HL-60 (cell line): ENCODE measurements at regions not wholly inside any gene's neighbourhood (a gene's known extent, or its start where the extent isn't known, plus 50 kb on each side); places are given as distances from the start of the nearest gene placed in this dataset.
A peak's percentile ranks its signal among the peaks of the same experiment; 100 is the strongest.
"Not testable (repeated sequence)": the region's sequence is repeated elsewhere in the genome, so short reads cannot be mapped to it uniquely, and the experiment has no call there.

Source experiments
- DNase-seq, 2 experiments: peaks; one replicate each; pipeline ENCODE4 v3.0.0-alpha.2; 2010 to 2020; ENCODE audit warnings: low read depth in 1 of 2, low spot score in 1 of 2
- H3K27ac ChIP-seq: fragments of 250-450 bp; sonication (Bioruptor Pico); replicated peaks from 2 replicates; pipeline ENCODE4 v1.5.1; 2020; ENCODE audit warnings: mild to moderate bottlenecking, moderate library complexity
- H3K27me3 ChIP-seq: fragments of 250-450 bp; sonication (Bioruptor Pico); 2 replicates; pipeline ENCODE4 v1.5.1; 2021; ENCODE audit warnings: mild to moderate bottlenecking, moderate library complexity; ENCODE audit not compliant: insufficient read depth, poor library complexity, severe bottlenecking
- H3K4me3 ChIP-seq: replicated peaks from 2 replicates; pipeline ENCODE4 v1.5.1; 2011; ENCODE audit warnings: mild to moderate bottlenecking, control low read depth, low read length; ENCODE audit not compliant: insufficient read depth
- GABPA ChIP-seq: IDR thresholded peaks from 2 replicates; pipeline ENCODE4 v1.6.1; 2012; ENCODE audit warnings: low read depth
- POLR2AphosphoS5 ChIP-seq: IDR thresholded peaks from 2 replicates; pipeline ENCODE4 v1.6.1; 2012; ENCODE audit warnings: low read depth
- REST ChIP-seq: IDR thresholded peaks from 2 replicates; pipeline ENCODE4 v1.6.1; 2012; ENCODE audit warnings: low read depth; ENCODE audit not compliant: insufficient replicate concordance
- SPI1 ChIP-seq: IDR thresholded peaks from 2 replicates; pipeline ENCODE4 v1.6.1; 2012; ENCODE audit warnings: low read depth, mild to moderate bottlenecking, borderline replicate concordance
- TF ChIP-seq, protein P1 (sequence below): IDR thresholded peaks from one replicate; pipeline ENCODE4 v1.5.1; 2011; ENCODE audit warnings: low read length, control low read depth, inconsistent platforms; ENCODE audit not compliant: insufficient read depth

DNA sequence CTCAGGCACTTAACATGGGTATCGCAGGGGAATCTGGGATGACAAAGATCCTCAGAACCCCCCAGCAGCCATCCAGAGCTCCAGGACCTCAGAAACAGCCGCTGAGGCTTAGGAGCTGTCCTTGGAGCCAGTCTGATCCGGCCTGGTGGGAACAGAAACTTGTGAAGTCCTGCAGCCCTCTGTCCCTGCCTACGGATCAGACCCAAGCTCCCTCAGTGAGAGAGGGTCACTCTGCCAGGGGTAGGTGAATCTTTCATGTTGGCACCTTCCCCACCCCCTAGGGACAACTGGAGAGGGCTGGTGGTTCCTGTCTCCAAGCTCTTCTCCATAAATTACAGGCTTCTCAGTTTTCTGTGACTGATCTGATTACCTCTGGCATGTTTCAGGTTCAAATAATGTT, 122.3 kb downstream of the TLR5 start:
- TF ChIP-seq SPI1, result no peak
- TF ChIP-seq POLR2AphosphoS5, result no peak
- no peak for TF ChIP-seq GABPA
- no peak for TF ChIP-seq REST
- TF ChIP-seq, protein P1, sequence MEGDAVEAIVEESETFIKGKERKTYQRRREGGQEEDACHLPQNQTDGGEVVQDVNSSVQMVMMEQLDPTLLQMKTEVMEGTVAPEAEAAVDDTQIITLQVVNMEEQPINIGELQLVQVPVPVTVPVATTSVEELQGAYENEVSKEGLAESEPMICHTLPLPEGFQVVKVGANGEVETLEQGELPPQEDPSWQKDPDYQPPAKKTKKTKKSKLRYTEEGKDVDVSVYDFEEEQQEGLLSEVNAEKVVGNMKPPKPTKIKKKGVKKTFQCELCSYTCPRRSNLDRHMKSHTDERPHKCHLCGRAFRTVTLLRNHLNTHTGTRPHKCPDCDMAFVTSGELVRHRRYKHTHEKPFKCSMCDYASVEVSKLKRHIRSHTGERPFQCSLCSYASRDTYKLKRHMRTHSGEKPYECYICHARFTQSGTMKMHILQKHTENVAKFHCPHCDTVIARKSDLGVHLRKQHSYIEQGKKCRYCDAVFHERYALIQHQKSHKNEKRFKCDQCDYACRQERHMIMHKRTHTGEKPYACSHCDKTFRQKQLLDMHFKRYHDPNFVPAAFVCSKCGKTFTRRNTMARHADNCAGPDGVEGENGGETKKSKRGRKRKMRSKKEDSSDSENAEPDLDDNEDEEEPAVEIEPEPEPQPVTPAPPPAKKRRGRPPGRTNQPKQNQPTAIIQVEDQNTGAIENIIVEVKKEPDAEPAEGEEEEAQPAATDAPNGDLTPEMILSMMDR, result no peak
- H3K27ac ChIP-seq, result no peak overlapping the region
- H3K4me3 ChIP-seq, result no peak overlapping the region
- no peaks in the 10 kb centered on the region for H3K27me3 ChIP-seq
- DNase-seq, result no peak

DNA sequence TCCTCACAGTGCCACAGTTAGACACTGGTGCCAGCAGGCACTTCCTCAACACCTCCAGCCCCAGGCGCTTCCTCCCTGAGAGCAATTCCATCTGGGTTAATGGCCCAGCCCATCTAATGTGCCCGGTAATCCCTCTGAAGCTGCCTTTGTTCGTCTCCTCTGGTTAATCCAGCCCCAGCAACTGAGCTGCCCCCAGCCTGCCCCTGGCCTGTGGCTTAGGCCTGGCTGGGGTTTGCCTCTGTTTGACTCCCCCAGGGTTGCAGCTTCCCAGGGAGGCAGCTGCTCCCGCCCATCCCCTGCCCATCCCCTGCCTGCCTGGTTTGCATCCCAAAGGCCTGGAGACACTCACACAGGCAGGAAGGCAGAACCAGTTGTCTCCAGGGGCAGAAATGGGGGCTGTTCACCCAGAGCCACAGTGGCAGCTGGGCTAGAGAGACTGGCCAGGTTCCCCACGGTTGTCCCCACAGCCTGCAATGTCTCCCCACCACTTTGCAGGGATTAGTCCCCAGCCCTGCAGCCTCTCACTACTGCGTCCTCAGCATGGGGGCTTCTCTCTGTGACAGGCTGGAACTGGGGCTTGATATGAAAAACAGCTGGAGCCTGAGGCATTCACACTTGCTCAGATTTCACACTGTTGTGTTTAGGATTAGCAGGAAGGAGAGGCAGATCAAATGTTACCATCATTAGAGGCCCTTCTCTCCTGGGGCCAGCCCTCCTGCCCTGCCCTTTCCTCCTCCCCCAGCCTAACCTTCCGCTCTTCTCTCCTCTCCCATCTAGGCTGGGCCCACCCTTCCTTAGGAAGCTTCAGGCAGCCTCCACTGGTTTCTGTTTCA, 120.2 kb downstream of the TLR5 start:
- H3K27me3 ChIP-seq, result no peaks in the 10 kb centered on the region
- no peak for TF ChIP-seq POLR2AphosphoS5
- no peak for TF ChIP-seq GABPA
- TF ChIP-seq SPI1, result 0 out of 2 replicates have a peak, but pooled peaks have one; percentile 5
- TF ChIP-seq REST, result no peak
- TF ChIP-seq, protein P1, result no peak
- DNase-seq, result no peak
- no peak overlapping the region for H3K27ac ChIP-seq
- no peak overlapping the region for H3K4me3 ChIP-seq

DNA sequence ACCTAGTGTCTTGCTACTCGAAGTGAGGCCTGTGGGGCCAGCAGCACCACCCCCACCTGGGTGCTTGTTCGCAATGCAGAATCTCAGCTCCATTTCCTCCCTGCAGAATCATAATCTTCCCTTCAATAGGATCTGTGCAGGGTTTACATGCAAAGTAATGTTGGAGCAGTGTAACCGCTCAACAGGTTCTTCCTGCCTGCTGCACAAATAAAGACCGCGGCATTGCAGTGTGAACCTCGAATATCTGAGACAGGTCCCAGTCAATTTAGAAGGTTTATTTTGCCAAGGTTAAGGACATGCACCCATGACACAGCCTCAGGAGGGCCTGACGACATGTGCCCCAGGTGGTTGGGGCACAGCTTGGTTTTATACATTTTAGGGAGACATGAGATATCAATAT, 119.2 kb downstream of the TLR5 start:
- TF ChIP-seq SPI1, result no peak
- H3K4me3 ChIP-seq, result no peak overlapping the region
- no peak for DNase-seq
- H3K27ac ChIP-seq, result no peak overlapping the region
- no peaks in the 10 kb centered on the region for H3K27me3 ChIP-seq

GRCh38 chr1:223024486-223024885, 118.6 kb downstream of the TLR5 start:
- not testable (repeated sequence) for H3K27ac ChIP-seq, H3K27me3 ChIP-seq, H3K4me3 ChIP-seq, DNase-seq

DNA sequence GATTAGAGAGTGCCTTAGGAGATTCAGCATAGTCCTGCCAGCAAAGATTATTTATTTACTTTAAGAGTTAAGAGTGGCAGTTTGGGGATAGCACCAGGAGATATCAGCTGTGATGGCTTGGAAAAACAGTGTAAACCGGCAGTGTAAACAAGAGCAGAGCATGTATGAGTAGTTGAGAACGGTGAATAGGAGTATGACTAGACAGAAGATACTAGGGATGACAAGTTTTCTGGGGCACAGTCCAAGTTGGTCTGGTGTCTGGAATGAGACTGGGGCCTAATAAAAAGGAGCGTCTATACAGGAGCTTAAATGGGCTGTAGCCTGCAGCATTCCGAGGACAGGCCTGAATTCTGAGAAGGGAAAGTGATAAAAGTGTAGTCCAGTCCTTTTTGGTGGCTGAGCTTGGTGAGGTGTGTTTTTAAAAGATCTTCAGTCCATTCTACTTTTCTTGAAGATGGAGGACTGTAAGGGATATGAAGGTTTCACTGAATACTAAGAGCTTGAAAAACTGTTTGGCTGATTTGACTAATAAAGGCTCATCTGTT, 117.8 kb downstream of the TLR5 start:
- not testable (repeated sequence) for H3K4me3 ChIP-seq, DNase-seq, H3K27ac ChIP-seq, H3K27me3 ChIP-seq

GRCh38 chr1:223026639-223027038, 116.4 kb downstream of the TLR5 start:
- DNase-seq, H3K27me3 ChIP-seq, H3K27ac ChIP-seq, H3K4me3 ChIP-seq: not testable (repeated sequence)
